Neural cell (in vitro differentiated cells): ENCODE measurements at regions not wholly inside any gene's neighbourhood (a gene's known extent, or its start where the extent isn't known, plus 50 kb on each side); places are given as distances from the start of the nearest gene placed in this dataset.

Experiments used
- H2AFZ ChIP-seq: fragments of 200-600, 300-800 bp; sonication (generic), shearing (Covaris generic); 2 replicates; pipeline ENCODE4 v1.6.0; 2014; ENCODE audit warnings: low read depth, mild to moderate bottlenecking, antibody characterized with exemption, low read length, moderate library complexity
- H3F3A ChIP-seq: fragments of 200-600 bp; shearing (Covaris generic); 2 replicates; pipeline ENCODE4 v1.6.1; 2016; ENCODE audit warnings: mild to moderate bottlenecking, moderate library complexity, mixed read lengths, antibody characterized with exemption, low read length; ENCODE audit not compliant: insufficient read depth, poor library complexity, severe bottlenecking
- H3K27ac ChIP-seq: fragments of 200-600, 300-800 bp; sonication (generic), shearing (Covaris generic); 2 replicates; pipeline ENCODE4 v1.5.1; 2014; ENCODE audit warnings: mild to moderate bottlenecking, low read length, moderate library complexity
- H3K27me3 ChIP-seq: fragments of 300-800, 200-600 bp; sonication (generic), shearing (Covaris generic); 2 replicates; pipeline ENCODE4 v1.6.0; 2014; ENCODE audit warnings: mild to moderate bottlenecking, low read depth, low read length, moderate library complexity; ENCODE audit not compliant: insufficient read depth
- H3K36me3 ChIP-seq: fragments of 300-800, 200-600 bp; sonication (generic), shearing (Covaris generic); 2 replicates; pipeline ENCODE4 v1.5.1; 2014; ENCODE audit warnings: mild to moderate bottlenecking, antibody characterized with exemption, low read length, moderate library complexity; ENCODE audit not compliant: insufficient read depth
- H3K4me2 ChIP-seq: fragments of 300-800, 200-600 bp; sonication (generic), shearing (Covaris generic); 2 replicates; pipeline ENCODE4 v1.6.0; 2014; ENCODE audit warnings: mild to moderate bottlenecking, low read length
- H3K4me3 ChIP-seq: fragments of 300-800, 200-600 bp; sonication (generic), shearing (Covaris generic); 2 replicates; pipeline ENCODE4 v1.5.1; 2014; ENCODE audit warnings: mild to moderate bottlenecking, low read length, moderate library complexity
- H3K79me2 ChIP-seq: fragments of 200-600 bp; shearing (Covaris generic); replicated peaks from 2 replicates; pipeline ENCODE4 v1.6.0; 2014; ENCODE audit warnings: mild to moderate bottlenecking, low read length, moderate library complexity; ENCODE audit not compliant: insufficient read depth
- H3K9ac ChIP-seq: fragments of 300-800, 200-600 bp; sonication (generic), shearing (Covaris generic); 2 replicates; pipeline ENCODE4 v1.6.1; 2016; ENCODE audit warnings: mild to moderate bottlenecking, low read length, mixed read lengths
- H3K9me2 ChIP-seq: fragments of 200-600 bp; shearing (Covaris generic); 2 replicates; pipeline ENCODE4 v1.6.1; 2016; ENCODE audit warnings: mild to moderate bottlenecking, low read length, mixed read lengths; ENCODE audit not compliant: insufficient read depth
- H3K9me3 ChIP-seq: fragments of 200-600, 300-800 bp; sonication (generic), shearing (Covaris generic); 2 replicates; pipeline ENCODE4 v1.6.1; 2016; ENCODE audit warnings: mild to moderate bottlenecking, mixed run types, low read length, moderate library complexity, mixed read lengths
- H4K20me1 ChIP-seq: fragments of 200-600 bp; shearing (Covaris generic); 2 replicates; pipeline ENCODE4 v1.6.1; 2016; ENCODE audit warnings: mild to moderate bottlenecking, mixed run types; ENCODE audit not compliant: insufficient read depth
- CTCF ChIP-seq: fragments of 450-650 bp; IDR thresholded peaks from 2 replicates; pipeline ENCODE4 v1.5.1; 2014; ENCODE audit warnings: antibody characterized with exemption, mild to moderate bottlenecking, moderate library complexity; ENCODE audit not compliant: poor library complexity, severe bottlenecking
- EP300 ChIP-seq: fragments of 450-650 bp; conservative IDR thresholded peaks from 2 replicates; pipeline ENCODE4 v1.6.1; 2014; ENCODE audit warnings: antibody characterized with exemption, mild to moderate bottlenecking, moderate library complexity; ENCODE audit not compliant: poor library complexity, severe bottlenecking
- EZH2 ChIP-seq: fragments of 200-600, 300-800 bp; shearing (Covaris generic), sonication (generic); IDR thresholded peaks from 2 replicates; pipeline ENCODE4 v1.6.1; 2014; ENCODE audit warnings: antibody characterized with exemption, low read length, borderline replicate concordance, mild to moderate bottlenecking; ENCODE audit not compliant: insufficient read depth, poor library complexity, severe bottlenecking
- MXI1 ChIP-seq: fragments of 450-650 bp; conservative IDR thresholded peaks from 2 replicates; pipeline ENCODE4 v1.6.1; 2014; ENCODE audit warnings: antibody characterized with exemption, mild to moderate bottlenecking; ENCODE audit not compliant: poor library complexity, severe bottlenecking
- POLR2AphosphoS5 ChIP-seq: IDR thresholded peaks from 2 replicates; pipeline ENCODE4 v1.6.1; 2012
- RAD21 ChIP-seq: fragments of 450-650 bp; conservative IDR thresholded peaks from 2 replicates; pipeline ENCODE4 v1.6.1; 2014; ENCODE audit warnings: antibody characterized with exemption, mild to moderate bottlenecking, moderate library complexity
- REST ChIP-seq: IDR thresholded peaks from 2 replicates; pipeline ENCODE4 v1.6.1; 2012; ENCODE audit warnings: borderline replicate concordance
- SMC3 ChIP-seq: fragments of 450-650 bp; conservative IDR thresholded peaks from 2 replicates; pipeline ENCODE4 v1.6.1; 2014; ENCODE audit warnings: antibody characterized with exemption, mild to moderate bottlenecking, moderate library complexity; ENCODE audit not compliant: poor library complexity

GRCh38 chr13:37413161-37413560, 185.4 kb downstream of the POSTN start (continued):
- TF ChIP-seq CTCF, result no peak
- TF ChIP-seq MXI1, result no peak

DNA sequence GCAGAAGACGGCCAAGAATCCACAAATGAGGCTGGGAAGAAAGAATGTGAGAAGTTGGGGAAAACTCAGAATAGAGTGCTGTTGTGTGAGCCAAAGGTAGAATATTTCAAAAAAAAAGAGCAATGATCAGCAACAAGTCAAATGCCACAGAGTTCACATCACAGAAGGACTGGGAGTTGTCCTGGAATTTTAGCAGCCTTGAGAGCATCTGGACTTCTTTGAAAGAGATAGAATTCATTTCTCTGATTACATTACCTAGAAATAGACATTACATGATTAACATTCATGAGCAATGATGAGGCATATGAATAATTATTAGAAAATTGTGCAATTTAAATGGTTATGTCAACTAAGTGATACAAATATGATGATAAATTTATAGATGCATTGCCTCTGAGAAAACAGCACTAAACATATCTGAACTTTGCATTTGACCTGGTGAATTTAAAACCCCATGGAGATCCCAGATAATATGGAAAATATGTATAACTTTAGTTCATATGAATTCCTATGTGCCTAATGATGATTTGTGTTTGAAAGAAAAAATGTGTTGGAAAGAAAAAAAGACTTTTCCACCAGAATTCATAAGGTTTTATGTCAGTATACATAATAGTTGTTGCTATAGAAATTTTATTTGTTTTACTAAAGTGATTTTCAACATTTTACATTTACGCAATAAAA, 186.2 kb downstream of the POSTN start:
- Histone ChIP-seq H3K4me2 (no peak overlapping the region), H2AFZ (no peak overlapping the region), H3K4me3 (no peak overlapping the region), H4K20me1 (no peaks in the 10 kb centered on the region), H3F3A (no peaks in the 10 kb centered on the region), H3K9me3 (no peaks in the 10 kb centered on the region), H3K9ac (no peak overlapping the region), H3K9me2 (no peaks in the 10 kb centered on the region), H3K27me3 (no peaks in the 10 kb centered on the region), H3K27ac (no peak overlapping the region), H3K36me3 (no peaks in the 10 kb centered on the region), H3K79me2 (no peaks in the 10 kb centered on the region)
- TF ChIP-seq CTCF, result no peak
- TF ChIP-seq RAD21, result no peak

DNA sequence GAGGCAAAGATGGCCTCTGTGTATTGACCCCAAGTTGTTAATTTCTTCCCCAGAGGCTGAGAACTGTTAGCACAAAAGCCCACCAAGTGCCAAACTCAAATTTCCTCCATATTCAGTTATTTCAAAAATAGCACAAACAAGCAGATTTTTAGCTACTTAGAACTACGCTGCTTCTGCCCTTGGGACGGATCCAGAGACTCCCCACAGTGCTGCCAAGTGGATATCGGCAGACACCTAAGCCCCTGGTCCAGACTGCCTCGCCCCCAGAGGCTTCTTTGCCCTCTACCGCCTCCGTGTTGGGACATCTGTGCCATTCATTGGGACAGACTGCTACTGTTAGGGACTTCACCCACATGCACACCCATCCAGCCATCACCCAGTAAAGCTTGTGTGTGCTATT, 188.3 kb downstream of the POSTN start:
- H3K27me3 ChIP-seq, result no peaks in the 10 kb centered on the region
- H3K9me2 ChIP-seq, result no peaks in the 10 kb centered on the region
- H2AFZ ChIP-seq, result no peak overlapping the region
- no peaks in the 10 kb centered on the region for H3K36me3 ChIP-seq
- TF ChIP-seq MXI1, result no peak
- H3K4me2 ChIP-seq, result no peak overlapping the region
- no peaks in the 10 kb centered on the region for H3F3A ChIP-seq
- H3K9ac ChIP-seq, result no peak overlapping the region
- H3K4me3 ChIP-seq, result no peak overlapping the region
- H3K27ac ChIP-seq, result no peak overlapping the region
- H3K9me3 ChIP-seq, result no peaks in the 10 kb centered on the region
- H4K20me1 ChIP-seq, result no peaks in the 10 kb centered on the region
- H3K79me2 ChIP-seq, result no peaks in the 10 kb centered on the region

DNA sequence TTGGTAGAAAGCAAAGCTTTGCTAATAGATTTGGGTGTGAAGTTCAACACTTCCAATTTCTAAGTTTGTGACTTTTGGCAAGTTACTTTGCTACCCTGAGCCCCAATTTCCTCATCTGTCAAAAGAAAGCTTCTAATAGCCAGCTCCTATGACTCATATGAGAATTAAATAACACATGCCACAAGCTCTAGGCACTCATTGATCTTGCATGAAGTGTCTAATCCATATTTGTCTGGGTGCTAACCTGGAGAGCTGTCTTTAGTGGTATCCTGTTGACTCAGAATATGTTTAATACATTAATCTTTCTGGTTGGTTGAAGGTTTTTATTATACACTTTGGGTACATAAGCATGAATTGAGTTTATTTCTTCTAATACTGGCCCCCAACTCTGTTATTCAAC, 188.8 kb downstream of the POSTN start:
- Histone ChIP-seq H2AFZ (no peak overlapping the region), H3K9me2 (no peaks in the 10 kb centered on the region), H3F3A (no peaks in the 10 kb centered on the region), H3K27ac (no peak overlapping the region), H3K9ac (no peak overlapping the region), H3K9me3 (no peaks in the 10 kb centered on the region), H4K20me1 (no peaks in the 10 kb centered on the region), H3K36me3 (no peaks in the 10 kb centered on the region), H3K4me3 (no peak overlapping the region), H3K79me2 (no peaks in the 10 kb centered on the region), H3K4me2 (no peak overlapping the region), H3K27me3 (no peaks in the 10 kb centered on the region)
- no peak for TF ChIP-seq REST
- no peak for TF ChIP-seq RAD21
- no peak for TF ChIP-seq EP300
- no peak for TF ChIP-seq MXI1
- no peak for TF ChIP-seq EZH2
- TF ChIP-seq POLR2AphosphoS5, result no peak
- no peak for TF ChIP-seq SMC3
